Epidermal melanocyte (primary cell): ENCODE measurements at regions not wholly inside any gene's neighbourhood (a gene's known extent, or its start where the extent isn't known, plus 50 kb on each side); places are given as distances from the start of the nearest gene placed in this dataset.

ENCODE experiments used
- DNase-seq: peaks from one replicate; pipeline ENCODE4 v3.0.0; 2011; ENCODE audit warnings: low spot score; ENCODE audit not compliant: insufficient read length

- DNase-seq = no peak
Observed at GRCh38 chr4:186886759-186887158, 163.1 kb upstream of the FAT1 start.

GRCh38 chr4:186887291-186887700 is 163.6 kb upstream of the FAT1 start:
- DNase-seq = no peak

GRCh38 chr4:186887752-186888151 is 164.1 kb upstream of the FAT1 start:
- DNase-seq = no peak

DNA sequence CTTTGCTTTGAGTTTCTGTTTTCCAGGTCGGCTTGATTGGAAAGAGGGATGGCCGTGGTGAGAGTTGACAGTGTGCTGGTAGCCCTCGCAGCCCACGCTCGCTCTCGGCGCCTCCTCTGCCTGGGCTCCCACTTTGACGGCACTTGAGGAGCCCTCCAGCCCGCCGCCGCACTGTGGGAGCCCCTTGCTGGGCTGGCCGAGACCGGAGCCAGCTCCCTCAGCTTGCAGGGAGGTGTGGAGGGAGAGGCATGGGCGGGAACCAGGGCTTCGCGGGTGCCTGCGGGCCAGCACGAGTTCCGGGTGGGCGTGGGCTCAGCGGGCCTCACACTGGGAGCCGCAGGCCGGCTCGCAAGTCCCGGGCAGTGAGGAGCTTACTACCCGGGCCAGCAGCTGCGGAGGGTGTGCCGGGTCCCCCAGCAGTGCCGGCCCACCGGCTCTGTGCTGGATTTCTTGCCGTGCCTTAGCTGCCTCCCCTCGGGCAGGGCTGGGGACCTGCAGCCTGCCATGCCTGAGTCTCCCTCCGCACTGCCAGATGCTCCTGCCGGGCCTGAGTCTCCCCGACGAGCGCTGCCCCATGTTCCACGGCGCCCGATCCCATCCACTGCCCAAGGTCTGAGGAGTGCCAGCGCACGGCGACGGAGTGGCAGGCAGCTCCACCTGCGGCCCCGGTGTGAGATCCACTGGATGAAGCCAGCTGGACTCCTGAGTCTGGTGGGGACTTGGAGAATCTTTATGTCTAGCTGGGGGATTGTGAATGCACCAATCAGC is 166.4 kb upstream of the FAT1 start:
- no peak for DNase-seq

DNA sequence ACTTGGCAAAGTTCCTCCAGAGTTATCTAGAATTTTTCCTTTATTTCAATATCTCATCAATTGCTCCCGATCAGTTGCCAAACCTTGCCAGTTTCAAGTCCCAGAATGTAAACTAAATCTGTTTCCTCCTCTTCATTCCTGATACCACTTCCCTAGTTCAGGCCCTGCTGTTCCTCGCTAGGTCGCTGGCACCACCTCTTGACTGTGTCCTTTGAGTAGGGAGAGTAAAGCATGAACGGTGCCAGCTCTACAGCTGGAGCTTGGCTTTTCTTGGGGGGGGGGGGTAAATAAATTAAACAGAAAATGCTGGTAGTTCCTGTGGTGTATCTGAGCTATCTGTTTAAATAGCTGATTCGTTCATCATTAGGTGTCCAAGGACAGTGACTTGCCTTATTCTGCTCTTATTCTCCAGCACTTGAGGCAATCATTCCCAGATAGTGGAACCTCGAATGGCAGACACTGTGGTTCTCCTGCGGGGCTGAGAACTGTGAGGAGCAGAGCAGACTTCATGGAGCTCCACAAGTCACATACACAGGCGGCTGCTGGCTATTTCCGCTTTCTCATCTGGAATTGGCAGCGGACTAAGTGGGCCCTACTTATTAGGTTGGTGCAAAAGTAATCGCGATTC is 168.3 kb upstream of the FAT1 start:
- no peak for DNase-seq

- no peak for DNase-seq
Observed at GRCh38 chr4:186898367-186898766, 174.7 kb upstream of the FAT1 start.

- DNase-seq = no peak
Observed at GRCh38 chr4:186900232-186900900, 176.7 kb upstream of the FAT1 start.

- no peak for DNase-seq
Observed at GRCh38 chr4:186900984-186901383, 177.3 kb upstream of the FAT1 start.

DNA sequence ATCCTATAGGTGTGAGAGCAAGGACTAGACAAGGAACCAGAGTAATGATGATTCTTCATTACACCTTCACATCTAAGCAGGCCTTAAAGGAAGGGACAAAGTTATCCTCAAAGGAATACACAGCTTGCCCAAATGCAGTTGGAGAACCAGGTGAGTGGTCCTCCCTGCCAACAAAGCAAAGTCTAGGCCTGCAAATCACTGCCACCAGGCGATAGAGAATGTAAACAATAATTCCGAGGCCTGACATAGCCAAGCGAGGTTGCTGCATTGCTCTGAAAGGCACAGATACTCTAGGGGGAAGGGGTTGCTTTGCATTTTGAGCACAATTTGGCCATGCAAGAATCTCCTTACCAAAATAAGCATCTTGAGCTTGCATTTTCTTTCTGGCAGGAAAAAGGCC is 178.2 kb upstream of the FAT1 start:
- DNase-seq = no peak

DNA sequence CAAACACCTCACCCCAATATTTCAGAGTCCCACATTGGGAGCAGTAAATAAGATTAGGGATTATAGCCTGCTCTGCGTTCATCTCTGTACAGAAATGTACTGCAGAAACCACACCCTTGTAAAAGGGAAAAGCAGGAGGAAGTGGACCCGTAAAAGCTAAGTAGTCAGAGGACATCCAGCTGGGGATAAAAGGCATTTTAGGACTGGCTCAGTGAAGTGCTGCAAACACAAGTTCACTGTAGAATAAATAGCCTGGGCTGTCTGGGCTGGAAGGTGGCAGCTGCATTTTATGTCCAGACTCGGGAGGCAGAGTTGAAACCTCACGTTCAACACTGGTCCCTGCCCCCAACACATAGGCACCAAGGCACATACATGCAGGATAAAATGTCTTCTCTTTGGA is 178.7 kb upstream of the FAT1 start:
- no peak for DNase-seq

- no peak for DNase-seq
Observed at GRCh38 chr4:186904101-186904500, 180.4 kb upstream of the FAT1 start.

DNA sequence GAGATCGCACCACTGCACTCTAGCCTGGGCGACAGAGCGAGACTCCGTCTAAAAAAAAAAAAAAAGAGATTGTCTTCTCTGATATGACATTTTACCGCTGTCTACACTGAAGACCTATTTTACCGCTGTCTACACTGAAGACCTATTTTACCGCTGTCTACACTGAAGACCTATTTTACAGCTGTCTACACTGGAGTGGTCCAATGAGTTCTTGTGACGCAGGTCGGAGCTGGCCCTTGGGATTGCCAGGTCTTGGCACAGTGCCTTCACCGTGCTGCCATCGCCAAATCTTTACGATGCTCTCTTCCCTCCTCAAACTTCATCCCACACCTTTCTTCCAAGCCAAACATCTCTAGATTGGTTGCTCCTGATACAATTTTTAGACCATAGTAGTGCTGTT is 183.1 kb upstream of the FAT1 start:
- no peak for DNase-seq

GRCh38 chr4:186910385-186910784 is 186.7 kb upstream of the FAT1 start:
- DNase-seq = no peak

DNA sequence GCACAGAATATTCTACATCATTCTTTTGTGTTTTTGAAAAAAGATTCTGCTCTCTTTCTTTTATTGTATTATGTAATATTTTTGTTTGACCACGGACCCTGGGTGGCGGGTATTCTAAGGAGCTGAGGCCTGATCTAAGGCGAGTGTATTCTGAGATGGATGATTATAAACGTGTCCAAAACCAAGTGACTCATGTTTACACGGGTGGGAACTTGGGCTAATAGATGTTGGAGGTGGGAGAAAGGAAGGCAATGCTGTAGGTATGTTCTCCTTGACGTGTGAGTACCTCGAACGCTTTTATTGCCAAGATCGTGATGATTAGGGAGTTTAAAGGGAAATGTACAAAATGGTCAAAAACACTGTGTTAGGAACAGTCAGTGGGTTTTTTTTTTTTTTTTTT is 188.9 kb upstream of the FAT1 start:
- no peak for DNase-seq

- no peak for DNase-seq
Observed at GRCh38 chr4:186915816-186916215, 192.2 kb upstream of the FAT1 start.

- no peak for DNase-seq
Observed at GRCh38 chr4:186917136-186917535, 193.5 kb upstream of the FAT1 start.

- DNase-seq = no peak
Observed at GRCh38 chr4:186918466-186918865, 194.8 kb upstream of the FAT1 start.

GRCh38 chr4:186919340-186919739 is 195.7 kb upstream of the FAT1 start:
- no peak for DNase-seq

- DNase-seq = no peak
Observed at GRCh38 chr4:186920483-186920882, 196.8 kb upstream of the FAT1 start.

GRCh38 chr4:186920992-186921391 is 197.3 kb upstream of the FAT1 start:
- no peak for DNase-seq

- no peak for DNase-seq
Observed at GRCh38 chr4:186924723-186925122, 201.1 kb upstream of the FAT1 start.

GRCh38 chr4:186927624-186928023 is 204.0 kb upstream of the FAT1 start:
- no peak for DNase-seq

- no peak for DNase-seq
Observed at GRCh38 chr4:186930024-186930423, 206.4 kb upstream of the FAT1 start.
